Stimulated activated CD4-positive, alpha-beta T cell treated with anti-CD3 and anti-CD28 coated beads, Interleukin-15, amount 100 ng/mL, for 24 hours (primary cell): ENCODE measurements at regions not wholly inside any gene's neighbourhood (a gene's known extent, or its start where the extent isn't known, plus 50 kb on each side); places are given as distances from the start of the nearest gene placed in this dataset.

Source experiments
- DNase-seq: peaks from one replicate; pipeline ENCODE4 v3.0.0-alpha.2; 2020

GRCh38 chr2:221205103-221205673 lies 366.9 kb downstream of the EPHA4 start:
- DNase-seq = no peak

GRCh38 chr2:221210686-221211085 lies 361.4 kb downstream of the EPHA4 start:
- DNase-seq = no peak

- no peak for DNase-seq
Measured at GRCh38 chr2:221211653-221212052, 360.5 kb downstream of the EPHA4 start.

- DNase-seq = no peak
Measured at GRCh38 chr2:221212105-221212504, 360.0 kb downstream of the EPHA4 start.

GRCh38 chr2:221215487-221215886 lies 356.6 kb downstream of the EPHA4 start:
- no peak for DNase-seq

GRCh38 chr2:221216636-221217035 lies 355.5 kb downstream of the EPHA4 start:
- no peak for DNase-seq

GRCh38 chr2:221225752-221226151 lies 346.4 kb downstream of the EPHA4 start:
- no peak for DNase-seq

- no peak for DNase-seq
Measured at GRCh38 chr2:221228214-221228769, 343.8 kb downstream of the EPHA4 start.

GRCh38 chr2:221229099-221229498 lies 343.0 kb downstream of the EPHA4 start:
- no peak for DNase-seq

GRCh38 chr2:221231511-221231910 lies 340.6 kb downstream of the EPHA4 start:
- no peak for DNase-seq

- no peak for DNase-seq
Measured at GRCh38 chr2:221235941-221236340, 336.2 kb downstream of the EPHA4 start.

- no peak for DNase-seq
Measured at GRCh38 chr2:221241072-221241471, 331.0 kb downstream of the EPHA4 start.

GRCh38 chr2:221243771-221244170 lies 328.3 kb downstream of the EPHA4 start:
- no peak for DNase-seq

GRCh38 chr2:221245045-221245444 lies 327.1 kb downstream of the EPHA4 start:
- no peak for DNase-seq

GRCh38 chr2:221245772-221246171 lies 326.3 kb downstream of the EPHA4 start:
- DNase-seq = no peak

- DNase-seq = no peak
Measured at GRCh38 chr2:221254299-221254698, 317.8 kb downstream of the EPHA4 start.

- DNase-seq = no peak
Measured at GRCh38 chr2:221255862-221256261, 316.2 kb downstream of the EPHA4 start.

- no peak for DNase-seq
Measured at GRCh38 chr2:221258464-221258863, 313.6 kb downstream of the EPHA4 start.

GRCh38 chr2:221262651-221263050 lies 309.5 kb downstream of the EPHA4 start:
- no peak for DNase-seq

GRCh38 chr2:221263573-221263972 lies 308.5 kb downstream of the EPHA4 start:
- DNase-seq = no peak

- DNase-seq = no peak
Measured at GRCh38 chr2:221264318-221264717, 307.8 kb downstream of the EPHA4 start.

GRCh38 chr2:221267773-221268425 lies 304.2 kb downstream of the EPHA4 start:
- no peak for DNase-seq

- no peak for DNase-seq
Measured at GRCh38 chr2:221268631-221269030, 303.5 kb downstream of the EPHA4 start.

GRCh38 chr2:221270806-221271205 lies 301.3 kb downstream of the EPHA4 start:
- no peak for DNase-seq

GRCh38 chr2:221272729-221273128 lies 299.4 kb downstream of the EPHA4 start:
- no peak for DNase-seq
